HS-5 (cell line): ENCODE measurements at regions not wholly inside any gene's neighbourhood (a gene's known extent, or its start where the extent isn't known, plus 50 kb on each side); places are given as distances from the start of the nearest gene placed in this dataset.

Experiments used
- DNase-seq: peaks from one replicate; pipeline ENCODE4 v3.0.0-alpha.2; 2012; ENCODE audit warnings: low read depth

DNA sequence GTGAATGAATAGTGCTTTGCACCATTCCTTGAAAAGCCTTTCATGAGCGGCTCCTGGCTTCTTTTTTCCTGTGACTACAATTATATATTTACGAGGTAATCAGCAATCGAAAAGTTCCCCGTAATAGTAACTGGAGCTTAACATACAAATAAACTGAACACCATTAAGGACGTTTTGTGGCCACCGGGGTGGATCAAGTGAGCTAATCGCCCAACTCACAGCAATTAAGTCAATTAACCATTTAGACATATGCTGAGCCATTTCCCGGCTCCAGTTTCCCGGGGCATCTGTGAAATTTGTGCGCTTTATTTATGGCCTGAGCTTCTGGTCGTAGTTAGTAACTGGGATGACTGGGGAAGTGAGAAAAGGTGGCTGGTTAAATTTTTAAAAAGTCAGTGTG lies 465.2 kb downstream of the MIAT start:
- DNase-seq, result no peak

- DNase-seq, result no peak
Observed at GRCh38 chr22:27123880-27124279, 466.5 kb downstream of the MIAT start.

DNA sequence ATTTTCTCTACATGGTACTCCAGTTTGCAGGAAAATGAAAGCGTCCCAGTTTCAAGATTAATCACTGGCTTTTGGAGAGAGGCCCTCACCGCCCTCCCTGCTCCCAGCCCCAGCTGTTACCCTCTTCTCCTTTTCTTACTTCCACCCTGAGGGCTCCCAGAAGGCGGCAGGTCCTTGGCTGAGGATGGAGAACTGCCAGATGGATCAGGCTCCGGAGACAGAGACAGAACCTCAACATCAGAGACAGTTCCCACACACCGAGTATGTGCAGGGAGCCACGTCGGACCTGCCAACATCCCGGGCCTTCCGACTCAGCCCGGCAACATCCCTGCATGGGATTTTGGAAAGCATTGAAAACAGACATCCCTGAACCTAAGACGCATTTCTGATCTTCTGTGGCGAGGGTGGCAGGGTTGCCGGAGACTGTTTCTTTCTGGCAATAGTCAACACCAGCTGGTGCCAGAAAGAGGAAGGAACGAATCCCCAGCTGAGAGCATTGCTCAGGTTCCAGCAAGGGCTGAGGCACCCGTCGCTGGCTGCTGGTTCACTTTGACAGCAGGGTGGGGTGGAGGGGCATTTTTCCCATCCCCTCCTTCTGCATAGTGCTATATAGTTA lies 467.1 kb downstream of the MIAT start:
- DNase-seq, result no peak

DNA sequence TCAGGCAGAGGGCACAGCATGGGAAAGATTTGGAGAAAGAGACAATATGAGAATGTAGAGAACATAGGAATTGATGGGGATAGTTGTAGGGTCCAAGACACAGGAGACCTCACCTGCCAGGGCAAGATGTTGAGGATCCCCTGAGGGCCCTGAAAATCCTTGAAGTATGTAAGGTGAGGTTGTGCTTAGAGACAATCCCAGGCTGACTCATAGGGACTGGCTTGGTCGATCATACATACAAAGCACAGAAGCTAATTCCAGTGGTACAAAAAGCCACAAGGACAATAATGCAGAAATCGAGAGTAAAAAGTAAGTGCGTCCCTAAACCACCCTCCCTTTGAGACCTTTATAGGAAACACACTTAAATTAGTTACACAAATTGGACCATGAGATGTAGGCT lies 468.2 kb downstream of the MIAT start:
- no peak for DNase-seq

- no peak for DNase-seq
Observed at GRCh38 chr22:27127911-27128310, 470.5 kb downstream of the MIAT start.

DNA sequence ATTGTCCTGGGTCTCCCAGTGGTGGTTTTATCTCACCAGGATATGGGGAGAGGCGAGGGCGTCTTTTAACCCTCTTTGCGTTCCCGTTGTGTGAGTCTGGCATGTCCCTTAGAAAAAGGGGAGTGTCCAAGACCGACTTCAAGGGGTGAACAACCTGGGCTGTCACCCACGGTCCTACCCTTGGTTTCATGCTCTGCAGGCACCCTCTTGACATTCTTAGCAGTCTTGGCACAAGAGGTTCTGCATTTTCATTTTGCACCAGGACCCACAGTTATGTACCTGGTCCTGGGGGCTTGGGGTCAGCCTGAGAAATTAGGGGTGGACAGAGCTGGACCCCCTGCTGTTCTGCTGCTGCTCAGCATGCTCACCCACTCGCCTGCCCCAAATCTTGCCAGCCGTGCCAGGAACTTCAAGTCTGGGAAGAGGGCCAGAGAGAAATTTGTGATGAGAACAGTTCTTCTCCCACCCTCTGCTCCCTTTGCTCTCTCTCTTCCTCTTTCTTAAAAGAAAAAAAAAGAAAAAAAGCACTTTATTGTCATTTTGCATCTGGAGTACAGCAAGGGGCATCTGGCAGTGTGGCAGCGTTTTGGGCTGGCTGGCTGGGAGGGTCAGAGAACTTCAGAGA lies 471.2 kb downstream of the MIAT start:
- DNase-seq, result no peak

DNA sequence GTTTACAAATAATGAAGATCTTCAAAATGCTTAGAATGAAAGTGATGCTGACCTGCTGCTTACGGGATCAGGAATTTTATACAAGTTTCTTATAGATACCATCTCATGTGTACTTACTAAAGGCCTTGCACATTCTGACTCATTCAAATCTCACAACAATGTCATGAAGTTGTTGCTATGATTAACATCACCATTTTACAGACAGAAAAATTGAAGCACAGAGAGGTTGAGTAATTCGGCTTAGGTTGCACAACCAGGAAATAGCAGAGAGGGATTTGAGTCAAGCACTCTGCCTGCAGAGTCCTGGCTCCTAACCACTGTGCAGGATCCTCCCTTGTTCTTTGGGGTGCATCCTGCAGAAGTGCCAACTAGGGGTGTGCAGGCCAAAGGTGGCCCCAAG lies 471.9 kb downstream of the MIAT start:
- no peak for DNase-seq

- DNase-seq, result no peak
Observed at GRCh38 chr22:27130906-27131305, 473.5 kb downstream of the MIAT start.

DNA sequence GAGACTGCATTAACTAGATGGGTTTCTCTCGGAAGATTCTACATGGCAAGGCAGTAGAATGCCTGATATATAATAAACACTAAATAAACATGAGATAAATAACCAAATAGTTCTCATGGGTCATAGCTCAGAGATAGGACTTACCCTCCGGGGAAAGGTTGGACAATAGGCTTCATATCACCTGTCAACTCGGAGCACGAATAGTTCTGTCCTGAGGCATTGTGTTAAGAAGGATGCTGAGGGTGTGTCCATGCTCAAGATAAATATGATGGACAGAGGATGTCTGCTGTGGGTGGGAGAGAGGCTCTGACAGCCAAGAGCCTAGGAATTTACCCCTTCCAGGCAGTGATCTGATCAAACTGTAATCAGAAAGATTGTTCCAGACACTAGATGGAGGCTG lies 474.0 kb downstream of the MIAT start:
- DNase-seq, result no peak

DNA sequence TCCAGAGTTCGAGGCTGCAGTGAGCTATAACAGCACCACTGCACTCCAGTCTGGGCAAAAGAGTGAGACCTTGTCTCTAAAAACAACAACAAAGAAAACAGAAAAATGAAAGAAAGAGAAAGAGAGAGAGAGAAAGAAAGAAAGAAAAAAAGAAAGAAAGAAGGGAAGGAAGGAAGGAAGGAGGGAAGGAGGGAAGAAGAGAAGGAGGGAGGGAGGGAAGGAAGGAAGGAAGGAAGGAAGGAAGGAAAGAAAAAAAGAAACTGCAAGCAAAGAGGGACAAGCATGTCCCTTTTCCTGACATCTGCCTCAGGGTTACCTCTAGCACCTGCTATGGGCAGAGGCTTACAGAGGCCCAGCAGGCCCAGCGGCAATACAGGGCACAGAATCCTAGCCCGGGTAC lies 475.0 kb downstream of the MIAT start:
- DNase-seq, result no peak

DNA sequence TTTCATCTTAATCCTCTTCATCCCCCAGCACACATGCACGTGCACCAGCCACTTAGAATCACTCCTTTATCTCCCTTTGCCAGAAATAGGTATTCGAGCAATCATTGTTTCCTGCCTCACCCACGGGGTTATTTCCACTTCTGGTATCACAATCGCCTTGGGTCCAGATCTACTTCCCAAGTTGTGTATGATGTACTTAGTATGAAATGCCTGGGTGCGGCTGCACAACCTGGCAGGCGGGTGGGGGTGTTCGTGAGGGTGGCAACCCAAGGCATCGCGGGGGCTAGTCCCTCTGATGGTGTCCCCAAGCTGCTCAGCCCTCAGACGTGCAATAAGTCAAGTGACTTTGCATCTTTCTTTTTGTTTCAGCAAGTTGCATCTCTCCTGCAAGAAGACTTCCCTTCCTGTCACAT lies 475.6 kb downstream of the MIAT start:
- no peak for DNase-seq

- no peak for DNase-seq
Observed at GRCh38 chr22:27133681-27134314, 476.4 kb downstream of the MIAT start.

GRCh38 chr22:27134315-27134701 lies 476.9 kb downstream of the MIAT start:
- peak; percentile 89 for DNase-seq

- peak; percentile 77 for DNase-seq
Observed at GRCh38 chr22:27135031-27135981, 477.9 kb downstream of the MIAT start.

DNA sequence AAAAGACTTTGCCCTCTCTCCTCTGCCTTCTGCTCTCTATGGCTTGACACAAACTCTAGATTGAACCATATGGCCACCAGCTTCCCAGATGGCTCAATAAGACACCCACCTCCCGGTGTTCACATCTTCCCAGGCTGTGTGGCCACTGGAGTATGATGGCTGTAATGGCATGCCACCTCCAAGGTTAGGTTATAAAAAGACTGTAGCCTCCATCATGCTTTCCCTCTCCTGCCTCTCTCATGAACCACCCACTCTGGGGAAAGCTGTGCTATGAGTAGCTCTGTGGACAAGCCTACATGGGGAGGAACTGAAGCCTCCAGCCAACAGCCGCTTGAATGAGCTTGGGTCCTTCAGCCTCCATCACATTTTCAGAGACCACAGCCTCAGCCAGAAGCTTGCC lies 479.2 kb downstream of the MIAT start:
- DNase-seq, result no peak

DNA sequence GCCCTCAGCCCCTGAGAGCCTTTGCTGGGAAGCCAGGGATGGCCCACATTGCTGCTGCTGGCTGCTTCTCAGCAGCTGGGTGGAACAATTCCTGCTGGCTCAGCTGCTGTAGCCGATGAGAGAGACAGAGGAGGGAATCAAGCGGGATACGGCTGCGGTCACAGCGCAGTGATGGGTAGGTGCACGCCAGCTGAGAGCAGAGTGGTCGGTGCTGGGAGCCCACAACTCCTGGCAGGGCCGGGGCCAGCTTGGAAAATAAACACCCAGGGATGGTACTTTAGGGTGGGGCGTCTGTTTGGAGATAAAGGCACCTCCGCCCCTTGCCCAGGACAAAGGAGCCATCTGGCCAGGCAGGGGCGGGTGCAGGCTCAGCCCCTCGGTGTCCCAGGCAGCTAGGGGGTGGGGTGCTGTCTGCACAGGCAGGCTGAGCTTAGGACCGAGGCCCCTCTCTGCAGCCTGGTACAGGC lies 480.5 kb downstream of the MIAT start:
- DNase-seq, result no peak

GRCh38 chr22:27138471-27138870 lies 481.1 kb downstream of the MIAT start:
- DNase-seq, result no peak

DNA sequence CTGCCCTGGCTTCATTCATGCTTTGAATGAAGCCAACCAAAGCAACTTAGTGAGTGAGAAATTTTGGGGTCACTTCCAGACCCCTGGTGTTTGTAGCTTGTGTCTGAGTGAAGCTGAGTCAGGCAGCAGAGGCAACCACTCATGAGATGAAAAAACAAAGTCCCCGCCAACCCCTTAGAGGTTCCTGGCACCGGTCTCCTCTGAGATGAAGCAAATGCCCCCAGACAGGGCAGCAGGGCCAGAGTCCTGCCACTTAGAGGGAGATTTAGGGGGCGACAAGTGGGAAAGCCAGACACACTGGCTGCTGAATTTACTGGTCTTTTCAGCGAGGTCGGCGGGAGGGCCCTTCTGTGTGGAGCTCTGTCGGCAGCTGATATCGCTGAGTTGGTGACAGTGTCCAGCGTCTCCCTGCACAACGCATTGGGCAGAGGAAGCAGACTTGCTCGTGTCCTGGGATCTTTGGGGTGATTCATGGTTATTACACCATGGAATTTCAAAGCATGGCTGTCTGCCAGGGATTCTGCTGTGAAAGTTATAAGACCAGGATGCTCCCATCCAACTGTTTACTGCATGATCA lies 482.6 kb downstream of the MIAT start:
- peak; percentile 82 for DNase-seq

- no peak for DNase-seq
Observed at GRCh38 chr22:27142286-27142685, 484.9 kb downstream of the MIAT start.

GRCh38 chr22:27144321-27144720 lies 486.9 kb downstream of the MIAT start:
- DNase-seq, result no peak

DNA sequence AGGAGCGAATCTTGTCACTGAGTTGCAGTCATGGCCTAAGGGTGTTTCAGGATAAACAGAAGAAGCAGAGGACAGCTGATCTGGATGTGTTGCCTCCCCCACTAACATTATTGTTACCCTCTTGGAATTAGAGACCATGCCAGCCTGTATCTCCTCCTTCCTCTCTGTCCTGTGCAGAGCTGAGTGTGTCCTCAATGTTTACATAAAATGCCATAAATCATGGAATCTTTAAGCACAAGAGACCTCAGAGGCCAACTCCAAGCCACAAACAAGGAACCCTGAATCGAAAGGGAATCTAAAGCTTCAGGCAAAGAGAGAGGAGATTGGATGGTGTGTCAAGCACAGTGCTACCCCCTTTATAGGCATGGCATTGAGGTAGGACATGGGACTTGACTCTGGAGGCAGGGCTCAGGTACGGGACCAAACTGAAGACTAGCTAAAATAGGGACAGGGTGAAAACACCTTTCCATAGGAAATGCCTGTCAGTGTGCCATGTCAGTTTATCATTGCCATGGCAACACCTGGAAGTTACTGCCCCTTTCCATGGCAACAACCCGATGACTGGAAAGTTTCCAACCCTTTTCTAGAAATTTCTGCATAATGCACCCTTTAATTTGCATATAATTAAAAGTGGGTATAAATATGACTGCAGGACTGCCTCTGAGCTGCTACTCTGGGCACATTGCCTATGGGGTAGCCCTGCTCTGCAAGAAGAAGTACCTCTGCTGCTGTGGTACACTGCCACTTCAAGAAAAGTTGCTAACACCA lies 489.7 kb downstream of the MIAT start:
- no peak for DNase-seq
